Left lung (tissue), 4 donors: ENCODE measurements at regions not wholly inside any gene's neighbourhood (a gene's known extent, or its start where the extent isn't known, plus 50 kb on each side); places are given as distances from the start of the nearest gene placed in this dataset.

Experiments
- ATAC-seq: fragments of 200-7000 bp; cut with Tn5 transposase; one replicate; pipeline ENCODE4 v1.9.1; 2020; ENCODE audit warnings: moderate library complexity
- DNase-seq, 4 donors: peaks; one replicate each; pipeline ENCODE4 v3.0.0-alpha.2; 2013 to 2020
- H3K27ac ChIP-seq, 2 donors: fragments of 200-600 bp; sonication (generic) in 1 of 2; one replicate each; pipeline versions ENCODE4 v1.5.0 to v1.8.0; 2020 to 2021
- H3K27me3 ChIP-seq, 2 donors: fragments of 200-600 bp; sonication (generic) in 1 of 2; one replicate each; pipeline versions ENCODE4 v1.5.0 to v1.8.0; 2020 to 2021
- H3K36me3 ChIP-seq, 2 donors: fragments of 200-600 bp; sonication (generic) in 1 of 2; one replicate each; pipeline versions ENCODE4 v1.5.0 to v1.8.0; 2020 to 2021
- H3K4me1 ChIP-seq, 2 donors: fragments of 200-600 bp; one replicate each; pipeline ENCODE4 v1.8.0; 2021
- H3K4me3 ChIP-seq, 2 donors: fragments of 200-600 bp; sonication (generic) in 1 of 2; one replicate each; pipeline versions ENCODE4 v1.5.0 to v1.8.0; 2020 to 2021; ENCODE audit warnings: mild to moderate bottlenecking in 1 of 2
- H3K9me3 ChIP-seq, 2 donors: fragments of 200-600 bp; sonication (generic) in 1 of 2; one replicate each; pipeline versions ENCODE4 v1.5.0 to v1.8.0; 2020 to 2021
- intact Hi-C, 2 donors: fragments of 100-400 bp; cut with DNase I; formaldehyde crosslinking; loops; one replicate each; pipeline versions ENCODE4 v1.11.2 to v1.14.2; 2022
- TF ChIP-seq, protein P1 (sequence below), 2 donors: fragments of 200-600 bp; sonication (generic) in 1 of 2; IDR thresholded peaks; one replicate each; pipeline versions ENCODE4 v1.5.0 to v1.8.0; 2021; ENCODE audit warnings: antibody characterized with exemption in 2 of 2
- donor health status: DM: no; HTN: yes; CAD: no.
- donor health status: DM: no; HTN: no; CAD: no.

DNA sequence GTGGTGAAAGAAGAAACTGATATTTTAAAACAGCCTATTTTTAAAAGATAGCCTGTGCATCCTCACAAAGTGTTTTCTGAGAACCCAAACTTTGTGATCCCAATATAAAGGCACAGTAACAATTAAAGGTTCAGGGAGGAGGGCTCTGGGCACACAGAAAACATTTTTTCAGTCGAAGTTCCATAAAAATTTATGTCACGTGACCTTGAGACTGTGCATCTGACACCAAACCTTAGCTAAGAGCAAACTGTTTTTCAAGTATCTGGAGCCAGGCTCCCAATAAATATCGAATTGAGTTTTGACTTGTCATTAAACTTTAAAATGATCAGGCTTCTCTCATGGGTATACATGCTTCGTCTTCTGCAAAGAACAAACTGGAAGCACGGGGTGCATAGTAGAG is 177.9 kb downstream of the BEND2 start:
- Histone ChIP-seq H3K27me3 (peaks cover 0 to 10% of the 10 kb centered on the region in 2 donors), H3K9me3 (no peaks in the 10 kb centered on the region), H3K27ac (no peak overlapping the region), H3K4me3 (no peak overlapping the region), H3K36me3 (no peaks in the 10 kb centered on the region), H3K4me1 (no peaks in the 10 kb centered on the region)
- DNase-seq, result no peak
- TF ChIP-seq, protein P1, sequence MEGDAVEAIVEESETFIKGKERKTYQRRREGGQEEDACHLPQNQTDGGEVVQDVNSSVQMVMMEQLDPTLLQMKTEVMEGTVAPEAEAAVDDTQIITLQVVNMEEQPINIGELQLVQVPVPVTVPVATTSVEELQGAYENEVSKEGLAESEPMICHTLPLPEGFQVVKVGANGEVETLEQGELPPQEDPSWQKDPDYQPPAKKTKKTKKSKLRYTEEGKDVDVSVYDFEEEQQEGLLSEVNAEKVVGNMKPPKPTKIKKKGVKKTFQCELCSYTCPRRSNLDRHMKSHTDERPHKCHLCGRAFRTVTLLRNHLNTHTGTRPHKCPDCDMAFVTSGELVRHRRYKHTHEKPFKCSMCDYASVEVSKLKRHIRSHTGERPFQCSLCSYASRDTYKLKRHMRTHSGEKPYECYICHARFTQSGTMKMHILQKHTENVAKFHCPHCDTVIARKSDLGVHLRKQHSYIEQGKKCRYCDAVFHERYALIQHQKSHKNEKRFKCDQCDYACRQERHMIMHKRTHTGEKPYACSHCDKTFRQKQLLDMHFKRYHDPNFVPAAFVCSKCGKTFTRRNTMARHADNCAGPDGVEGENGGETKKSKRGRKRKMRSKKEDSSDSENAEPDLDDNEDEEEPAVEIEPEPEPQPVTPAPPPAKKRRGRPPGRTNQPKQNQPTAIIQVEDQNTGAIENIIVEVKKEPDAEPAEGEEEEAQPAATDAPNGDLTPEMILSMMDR (IDR thresholded peaks at IDR 0.05), result no peak
- no peak for ATAC-seq
- intact Hi-C loops, result no loop called here

DNA sequence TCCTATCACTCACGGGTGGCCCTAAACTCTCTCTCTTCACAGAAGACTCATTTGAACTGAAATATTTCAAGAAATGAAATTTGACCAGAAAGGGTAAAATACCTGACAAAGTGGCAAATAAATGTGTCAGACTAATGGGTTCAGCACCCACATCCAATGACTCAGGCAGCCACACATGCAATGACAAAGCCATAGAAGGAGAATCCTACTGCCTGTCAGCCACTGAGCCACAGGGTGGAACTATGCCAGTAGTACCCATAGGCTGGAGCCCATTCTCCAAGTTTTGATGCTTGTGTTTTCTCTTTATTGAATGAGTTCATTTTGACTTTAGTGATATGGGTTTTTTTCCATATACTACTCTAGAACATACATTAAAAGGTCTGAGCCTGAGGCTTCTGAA is 179.0 kb downstream of the BEND2 start:
- no peak overlapping the region for H3K4me3 ChIP-seq
- ATAC-seq (no peak), DNase-seq (no peak)
- intact Hi-C loops, result no loop called here
- H3K4me1 ChIP-seq, result no peaks in the 10 kb centered on the region
- no peak overlapping the region for H3K27ac ChIP-seq
- TF ChIP-seq, protein P1 (IDR thresholded peaks at IDR 0.05), result no peak
- H3K36me3 ChIP-seq, result no peaks in the 10 kb centered on the region
- no peaks in the 10 kb centered on the region for H3K9me3 ChIP-seq
- H3K27me3 ChIP-seq, result peaks cover 0 to 10% of the 10 kb centered on the region in 2 donors

DNA sequence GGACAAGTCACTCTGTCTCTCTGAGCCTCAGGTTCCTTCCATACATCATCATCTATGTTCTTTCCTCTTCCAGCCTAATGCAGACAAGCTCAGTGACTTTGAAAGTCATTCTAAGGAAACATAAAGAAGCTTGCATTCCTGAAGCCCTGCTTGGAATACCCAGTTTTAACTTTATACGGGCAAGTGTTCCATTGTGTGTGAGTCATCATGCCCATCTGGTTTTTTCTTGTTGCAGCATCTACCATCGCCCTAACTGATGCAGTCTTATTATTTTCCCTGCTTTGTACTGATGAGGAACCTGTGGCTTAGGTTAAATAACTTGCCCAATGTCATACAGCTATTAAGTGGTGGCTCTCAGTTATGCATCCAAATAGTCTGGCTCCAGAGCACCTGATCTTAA is 177.9 kb upstream of the RAI2 start:
- DNase-seq, result no peak
- H3K4me1 ChIP-seq, result no peaks in the 10 kb centered on the region
- peaks cover 0 to 10% of the 10 kb centered on the region in 2 donors for H3K27me3 ChIP-seq

DNA sequence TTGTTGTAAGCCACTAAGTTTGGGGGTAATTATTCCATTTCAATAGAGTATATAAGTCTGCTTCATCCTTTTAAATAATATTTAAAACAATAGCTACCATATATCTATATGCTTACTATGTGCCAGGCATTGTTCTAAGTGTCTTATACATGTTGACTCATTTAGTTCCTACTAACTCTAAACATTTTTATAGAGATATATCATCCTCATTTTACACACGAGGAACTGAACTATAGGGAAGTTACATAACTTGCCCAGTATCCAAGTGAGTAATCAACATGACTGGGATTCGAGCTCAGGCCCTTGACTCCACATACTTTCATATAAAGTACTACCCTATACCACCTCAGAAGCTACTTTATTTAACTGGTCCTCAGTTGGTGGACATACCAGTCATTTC is 175.3 kb upstream of the RAI2 start:
- Histone ChIP-seq H3K4me3 (no peak overlapping the region), H3K9me3 (no peaks in the 10 kb centered on the region), H3K4me1 (no peaks in the 10 kb centered on the region), H3K36me3 (no peaks in the 10 kb centered on the region), H3K27ac (no peak overlapping the region), H3K27me3 (peaks cover 0 to 7% of the 10 kb centered on the region in 2 donors)
- DNase-seq (no peak), ATAC-seq (no peak)
- intact Hi-C loops, result no loop called here
- TF ChIP-seq, protein P1 (IDR thresholded peaks at IDR 0.05), result no peak

More for the DNA sequence above, 177.9 kb upstream of the RAI2 start:
- intact Hi-C loops, result no loop called here
- H3K27ac ChIP-seq, result no peak overlapping the region
- H3K9me3 ChIP-seq, result no peaks in the 10 kb centered on the region
- H3K36me3 ChIP-seq, result no peaks in the 10 kb centered on the region
- no peak for ATAC-seq
- TF ChIP-seq, protein P1 (IDR thresholded peaks at IDR 0.05), result no peak
- no peak overlapping the region for H3K4me3 ChIP-seq

DNA sequence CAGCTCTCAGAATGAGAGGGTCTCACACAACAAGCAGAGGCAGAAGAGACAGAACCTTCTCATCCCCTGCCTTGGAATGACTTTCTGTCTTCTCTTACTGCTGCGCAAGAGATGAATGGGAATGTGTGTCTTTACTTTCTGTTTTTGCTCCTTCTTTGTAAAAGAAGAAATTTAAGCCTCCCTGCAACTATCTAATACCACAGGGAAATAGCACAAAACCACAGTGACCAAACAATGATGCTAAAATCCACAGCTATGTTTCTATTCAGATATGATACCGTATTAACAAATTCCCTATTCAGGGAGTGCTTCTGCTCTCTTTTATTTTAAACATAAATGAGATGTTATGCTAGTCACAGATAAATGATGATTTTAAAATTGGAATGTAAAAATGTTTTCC is 173.8 kb upstream of the RAI2 start:
- Histone ChIP-seq H3K4me1 (no peaks in the 10 kb centered on the region), H3K27me3 (no peaks in the 10 kb centered on the region), H3K4me3 (no peak overlapping the region), H3K9me3 (no peaks in the 10 kb centered on the region), H3K27ac (no peak overlapping the region), H3K36me3 (no peaks in the 10 kb centered on the region)
- ATAC-seq (no peak), DNase-seq (no peak)
- TF ChIP-seq, protein P1 (IDR thresholded peaks at IDR 0.05), result no peak
- intact Hi-C loops, result no loop called here
